Left forelimb (tissue), 1 donor: ENCODE measurements at regions not wholly inside any gene's neighbourhood (a gene's known extent, or its start where the extent isn't known, plus 50 kb on each side); places are given as distances from the start of the nearest gene placed in this dataset.
"Not testable (repeated sequence)": the region's sequence is repeated elsewhere in the genome, so short reads cannot be mapped to it uniquely, and the experiment has no call there.

Experiments
- DNase-seq: peaks from one replicate; pipeline ENCODE4 v3.0.0-alpha.2; 2018; ENCODE audit warnings: low spot score

DNA sequence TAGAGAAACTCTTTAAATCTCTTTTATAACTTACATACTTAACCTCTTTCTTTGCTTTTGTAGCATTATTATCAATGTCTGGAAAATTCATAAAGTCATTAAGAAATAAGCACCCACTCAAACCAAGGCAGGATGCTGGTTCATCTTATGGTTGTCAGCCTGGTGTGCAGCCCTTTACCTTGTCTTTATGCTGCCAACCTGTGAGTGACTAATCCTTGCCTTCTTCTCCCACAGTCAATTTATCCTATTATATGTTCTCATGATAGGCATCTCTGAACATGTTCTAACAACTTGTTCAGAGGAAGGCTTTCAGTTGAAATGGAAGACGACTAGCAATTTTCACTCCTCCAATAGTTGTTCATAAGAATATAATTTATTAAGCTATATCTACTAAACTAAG lies 186.9 kb upstream of the CAND1 start:
- no peak for DNase-seq

DNA sequence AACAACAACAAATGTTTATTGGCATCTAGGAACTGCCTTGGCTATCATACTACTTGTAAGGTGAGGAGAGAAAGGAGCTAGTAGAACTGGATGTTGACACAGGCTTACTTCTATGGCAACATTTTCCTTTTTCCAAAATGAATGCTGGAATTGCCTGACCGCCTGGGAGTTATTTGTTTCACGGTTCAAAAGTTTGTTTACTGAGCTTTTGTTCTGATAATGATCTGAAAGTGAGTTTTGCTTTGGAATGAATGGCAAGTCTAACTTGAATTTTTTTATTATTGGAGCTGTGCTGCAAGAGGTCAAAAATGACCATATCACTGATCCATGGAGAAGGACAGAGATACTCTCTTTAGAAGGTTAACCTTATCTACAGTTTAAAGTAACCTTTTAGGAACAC lies 183.5 kb upstream of the CAND1 start:
- DNase-seq = no peak

DNA sequence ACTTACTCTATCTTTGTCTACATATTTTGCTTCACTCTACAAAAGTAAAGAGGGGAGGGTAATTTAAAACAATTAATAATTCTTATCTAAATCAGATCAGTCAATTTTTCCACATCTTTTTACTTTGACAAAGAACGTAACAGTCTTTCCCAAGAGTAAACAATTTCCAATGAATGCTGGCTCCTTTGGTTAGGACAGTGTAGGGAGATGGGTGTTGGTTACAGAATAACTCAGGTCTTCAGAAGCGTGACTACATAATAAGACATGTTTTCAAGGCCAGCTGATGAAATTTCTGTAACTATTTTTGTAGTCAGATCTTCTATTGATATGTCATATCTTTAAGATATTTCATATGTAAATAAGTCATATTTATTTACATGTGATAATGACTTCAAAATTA lies 183.0 kb upstream of the CAND1 start:
- no peak for DNase-seq

DNA sequence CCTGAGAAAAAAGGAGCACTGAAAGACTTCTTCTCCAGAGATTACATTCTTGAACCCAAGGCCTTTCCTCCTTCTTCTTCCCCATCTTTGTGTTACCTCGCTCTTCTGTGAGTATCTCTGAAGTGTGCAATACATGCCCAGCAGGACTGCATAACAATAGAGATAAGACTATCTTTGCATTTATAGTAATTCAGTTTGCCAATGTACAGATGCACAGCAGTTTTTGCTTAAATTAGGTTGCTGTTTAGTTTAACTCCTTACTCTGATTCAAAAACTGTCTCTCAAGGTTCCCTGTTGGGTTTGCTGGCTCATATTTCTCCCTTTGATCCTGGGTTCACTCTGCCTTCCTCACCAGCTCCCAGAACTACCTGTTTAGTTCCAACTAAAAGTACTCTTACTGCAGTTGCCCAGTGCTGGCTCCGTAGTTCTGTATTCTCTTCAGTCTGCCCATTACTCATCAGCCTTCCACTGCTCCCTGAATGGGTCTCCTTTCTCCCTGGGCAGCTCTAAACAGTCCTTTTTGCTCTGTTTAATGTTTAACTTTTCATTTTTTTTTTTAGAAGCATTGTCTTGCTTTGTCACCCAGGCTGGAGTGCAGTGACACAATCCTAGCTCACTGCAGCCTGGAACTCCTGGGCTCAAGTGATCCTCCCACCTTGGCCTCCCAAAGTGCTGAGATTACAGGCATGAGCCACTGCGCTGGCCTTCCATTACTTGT lies 180.6 kb upstream of the CAND1 start:
- no peak for DNase-seq

DNA sequence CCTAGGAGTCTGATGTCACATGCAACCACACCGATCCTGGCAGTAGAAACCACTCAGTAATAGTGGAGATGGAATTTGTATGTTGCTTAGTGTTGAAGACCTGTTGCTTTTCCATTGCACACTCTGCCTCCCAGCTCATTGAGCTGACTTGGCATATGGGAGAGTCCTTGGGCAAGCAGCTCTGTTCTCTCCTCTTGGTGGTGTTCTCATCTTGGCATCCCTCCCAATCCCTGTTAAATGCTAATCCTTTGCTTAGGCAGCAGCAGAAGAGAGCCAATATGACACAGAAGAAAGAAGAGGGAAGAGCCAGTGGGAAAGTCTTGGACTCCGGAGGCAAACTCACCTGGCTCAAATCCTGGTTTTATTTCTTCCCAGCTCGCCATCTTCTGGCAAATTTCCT lies 178.0 kb upstream of the CAND1 start:
- no peak for DNase-seq

DNA sequence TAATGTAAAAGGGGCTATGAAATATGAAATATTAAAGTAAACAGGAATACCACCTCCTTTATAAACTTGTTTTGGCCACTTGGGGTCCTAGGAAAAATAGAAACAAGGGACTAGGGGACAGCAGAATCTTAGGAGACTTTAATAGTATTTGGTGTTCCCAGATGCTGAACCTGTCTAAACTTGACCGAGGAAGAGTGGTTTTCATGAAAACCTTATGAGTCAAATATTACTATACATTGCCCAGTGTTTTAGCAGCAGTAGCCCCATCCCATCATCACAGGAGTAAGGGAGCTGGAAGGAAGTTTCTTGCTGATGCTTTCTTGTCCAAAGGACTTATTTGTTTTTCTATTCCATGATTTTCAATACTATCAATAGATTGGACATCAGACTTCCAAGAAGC lies 177.5 kb upstream of the CAND1 start:
- DNase-seq = no peak

DNA sequence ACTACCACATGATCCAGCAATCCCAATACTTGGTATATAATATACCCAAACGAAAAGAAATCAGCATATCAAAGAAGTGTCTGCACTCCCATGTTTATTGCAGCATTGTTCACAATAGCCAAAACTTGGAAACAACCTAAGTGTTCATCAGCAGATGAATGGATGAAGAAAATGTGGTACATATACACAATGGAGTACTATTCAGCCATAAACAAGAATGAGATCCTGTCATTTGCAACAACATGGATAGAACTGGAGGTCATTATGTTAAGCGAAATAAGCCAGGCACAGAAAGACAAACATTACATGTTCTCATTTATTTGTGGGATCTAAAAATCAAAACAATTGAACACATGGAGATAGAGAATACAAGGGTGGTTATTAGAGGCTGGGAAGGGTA lies 176.2 kb upstream of the CAND1 start:
- DNase-seq = not testable (repeated sequence)

DNA sequence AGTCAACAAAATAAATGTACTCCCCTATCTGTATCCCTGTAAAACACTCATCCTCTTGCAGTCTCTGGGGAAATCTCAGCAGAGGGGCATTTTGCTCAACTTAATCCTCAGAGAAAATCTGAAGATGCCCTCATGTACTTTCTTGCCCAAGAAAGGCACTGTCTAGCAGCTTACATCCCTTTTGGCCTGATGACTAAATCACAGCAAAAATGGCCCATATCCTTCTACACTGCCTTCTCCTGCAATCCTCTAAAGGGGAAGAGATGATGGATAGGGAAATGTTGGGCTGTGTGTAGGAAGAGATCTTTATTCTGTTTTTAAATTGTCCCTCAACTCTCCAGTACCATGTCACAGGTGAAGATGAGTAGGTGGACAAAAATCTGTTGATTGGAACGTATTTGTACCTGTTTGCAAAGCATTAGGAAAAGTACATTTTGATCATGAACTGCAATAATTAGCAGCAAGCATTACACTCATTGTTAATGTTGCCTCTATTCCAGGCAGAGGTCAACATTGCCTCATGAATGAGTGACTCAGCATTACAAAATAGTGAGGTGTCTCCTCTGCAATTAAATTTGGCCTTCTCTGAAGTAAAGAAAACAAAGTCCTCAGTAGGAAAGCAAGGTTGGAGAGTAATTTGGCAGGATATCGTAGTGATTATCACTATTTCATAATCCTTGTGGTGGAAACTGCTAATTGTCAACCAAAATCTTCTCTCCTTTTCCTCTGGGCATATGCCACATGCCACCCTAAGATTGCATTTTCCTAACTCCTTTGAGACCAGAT lies 172.4 kb upstream of the CAND1 start:
- no peak for DNase-seq

DNA sequence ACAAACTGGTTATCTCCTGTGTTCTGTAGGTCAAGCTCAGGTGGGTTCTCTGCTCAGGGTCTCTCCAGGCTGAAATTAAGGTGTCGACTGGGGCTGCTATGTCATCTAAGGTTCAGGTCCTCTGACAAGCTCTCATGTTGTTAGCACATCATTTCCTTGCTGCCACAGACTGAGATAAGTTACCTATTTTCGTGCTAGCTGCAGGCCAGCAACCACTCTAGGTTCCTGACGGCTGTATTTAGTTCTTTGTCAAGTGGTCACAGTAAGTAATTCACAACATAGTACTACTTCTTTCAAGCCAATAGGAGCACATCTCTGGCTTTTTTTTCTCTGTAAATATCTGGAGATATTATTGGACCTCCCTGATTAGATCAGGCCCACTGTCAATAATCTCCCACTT lies 169.3 kb upstream of the CAND1 start:
- DNase-seq = no peak

DNA sequence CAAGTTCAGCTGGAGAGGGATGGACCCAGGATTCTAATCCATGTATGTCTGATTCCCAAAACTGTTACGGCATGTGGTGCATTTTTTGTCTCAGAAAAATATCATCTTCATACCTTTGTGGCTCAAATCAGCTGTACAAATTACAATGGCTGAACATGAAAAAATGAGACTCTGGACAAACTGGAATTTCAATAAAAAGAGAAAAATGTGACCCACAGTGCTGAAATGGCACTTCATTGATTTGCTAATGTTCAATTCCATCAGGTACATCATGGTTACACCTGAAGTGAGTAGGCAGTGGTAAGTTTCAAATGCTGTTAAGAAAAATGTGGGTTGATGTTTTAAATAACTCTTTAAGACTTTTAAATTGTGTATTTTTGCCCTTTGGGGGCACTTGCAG lies 165.6 kb upstream of the CAND1 start:
- no peak for DNase-seq

DNA sequence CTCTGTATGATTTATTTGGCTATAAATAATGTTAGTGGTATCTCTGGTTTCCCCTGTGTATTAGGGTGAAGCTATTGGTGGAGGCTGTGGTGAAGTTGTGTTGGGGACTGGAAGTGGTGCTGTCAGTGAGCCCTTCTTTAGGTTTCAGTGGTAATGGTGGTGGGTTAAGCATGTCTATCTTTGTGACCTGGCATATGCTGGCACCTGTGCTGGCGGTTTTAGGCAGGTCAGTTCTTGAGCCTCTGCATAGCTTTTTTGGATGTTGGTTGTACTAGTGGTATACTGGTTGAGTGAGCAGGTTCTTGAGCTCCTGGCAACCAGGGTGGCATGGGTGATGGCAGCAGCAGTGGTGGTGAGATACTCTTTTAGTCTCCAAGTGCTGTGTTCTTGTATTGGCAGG lies 161.9 kb upstream of the CAND1 start:
- no peak for DNase-seq

DNA sequence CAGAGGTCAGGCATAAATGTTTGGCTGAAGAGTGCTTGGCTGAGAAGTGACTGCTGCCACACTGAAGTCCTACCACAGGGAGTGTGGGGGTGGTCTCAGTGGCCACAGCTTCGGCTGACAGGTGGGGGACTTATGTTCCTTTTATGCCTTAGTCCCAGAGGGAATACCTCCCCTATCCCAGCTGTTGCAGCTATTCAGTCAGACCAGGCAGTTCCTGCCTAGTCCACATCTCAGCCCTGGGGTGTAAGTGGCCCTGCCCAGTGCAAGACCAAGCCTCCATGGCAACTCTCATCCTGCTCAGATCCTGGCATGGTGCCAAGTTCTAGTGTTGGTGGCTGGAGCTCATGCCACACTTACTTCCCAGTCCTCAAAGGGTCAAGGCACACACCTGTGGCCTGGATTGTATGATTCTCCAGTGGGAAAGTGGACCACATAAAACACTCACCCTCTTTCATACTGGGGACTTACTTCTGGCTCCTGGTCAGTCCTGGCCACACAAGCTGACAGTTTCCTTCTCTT lies 161.3 kb upstream of the CAND1 start:
- no peak for DNase-seq

DNA sequence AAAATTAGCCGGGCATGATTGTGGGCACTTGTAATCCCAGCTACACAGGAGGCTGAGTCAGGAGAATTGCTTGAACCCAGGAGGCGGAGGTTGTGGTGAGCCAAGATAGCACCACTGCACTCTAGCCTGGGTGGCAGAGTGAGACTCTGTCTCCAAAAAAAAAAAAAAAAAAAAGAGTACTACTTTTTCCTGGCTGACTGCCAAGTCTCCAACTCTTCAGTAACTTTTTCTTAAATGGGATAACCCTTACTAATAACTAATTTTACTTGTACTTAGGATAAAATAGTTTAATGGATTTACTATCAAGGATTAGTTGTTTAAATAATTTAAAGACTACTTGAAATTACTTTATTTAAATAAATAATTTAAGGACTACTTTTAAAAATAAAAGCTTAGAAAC lies 158.8 kb upstream of the CAND1 start:
- DNase-seq = not testable (repeated sequence)

DNA sequence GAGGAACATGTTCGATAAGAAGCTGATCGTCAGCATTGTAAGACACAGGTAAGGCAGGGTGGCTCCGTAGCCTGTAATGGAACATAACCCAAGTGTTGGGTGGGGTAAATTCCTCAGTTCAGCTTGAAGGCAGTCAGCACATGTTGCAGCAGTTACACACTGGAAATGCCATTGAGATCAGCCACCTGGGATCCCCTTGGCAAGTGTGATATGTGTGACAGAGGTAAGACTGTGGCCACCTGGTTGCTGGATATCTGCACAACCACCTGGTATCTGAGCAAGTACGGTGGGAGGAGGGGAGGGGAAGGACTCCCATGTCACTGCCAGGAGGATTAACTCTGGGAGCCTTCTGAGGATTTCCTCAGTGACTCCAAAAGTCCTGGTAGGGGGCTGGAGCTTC lies 158.0 kb upstream of the CAND1 start:
- DNase-seq = no peak

DNA sequence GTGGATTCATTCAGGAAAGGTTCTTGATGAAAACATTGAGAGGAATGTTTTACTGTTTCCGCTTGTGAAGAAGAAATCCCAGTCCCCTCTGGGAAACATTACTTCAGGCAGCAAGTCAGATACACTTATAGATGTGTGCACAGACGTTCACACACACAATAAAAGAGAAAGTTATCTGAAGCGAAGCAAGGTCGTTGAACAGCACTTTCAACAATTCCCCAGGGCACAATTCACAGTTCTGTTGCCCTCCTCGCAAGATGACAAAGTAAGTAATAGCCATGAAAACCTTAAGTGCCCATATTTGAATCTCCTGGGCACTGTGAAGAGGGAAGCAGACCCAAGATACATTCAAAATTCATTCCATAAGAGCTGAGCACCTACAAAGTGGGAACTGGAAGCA lies 156.6 kb upstream of the CAND1 start:
- no peak for DNase-seq

DNA sequence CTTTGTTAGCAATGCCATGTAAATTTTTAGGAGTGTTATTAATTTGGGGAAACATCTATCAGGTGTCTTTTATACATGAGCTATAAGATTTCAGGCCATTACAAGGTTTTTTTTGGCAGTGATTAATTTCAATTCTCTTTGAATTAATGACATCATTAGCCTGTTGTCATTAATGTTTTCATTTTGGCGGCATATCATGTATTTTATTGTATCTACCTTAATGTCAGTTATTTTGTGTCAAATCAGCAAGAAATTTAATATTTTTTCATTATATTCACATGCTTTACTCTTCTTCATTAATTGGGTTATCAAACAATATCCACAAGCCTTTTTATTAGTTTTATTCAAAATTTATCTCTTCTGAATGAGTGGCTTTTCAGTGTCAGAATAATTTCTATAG lies 153.0 kb upstream of the CAND1 start:
- DNase-seq = no peak

DNA sequence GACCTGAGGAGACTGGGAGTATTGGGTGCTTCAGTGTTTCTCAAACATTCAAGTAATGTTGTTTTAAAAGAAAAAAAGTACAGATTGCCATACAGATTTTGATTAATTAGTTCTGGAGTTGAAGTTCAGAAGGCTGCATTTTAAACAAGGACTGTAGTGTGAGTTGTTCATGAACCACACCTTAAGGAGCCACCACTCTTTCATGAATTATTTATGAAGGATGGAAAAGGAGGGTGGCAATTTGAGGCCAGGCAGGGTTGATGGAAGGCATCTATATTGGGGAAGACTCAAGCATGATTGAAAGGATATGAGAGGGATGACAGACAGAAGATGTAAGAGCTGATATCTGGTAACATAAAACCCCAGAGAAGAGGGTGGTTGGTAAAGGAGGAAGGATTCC lies 146.6 kb upstream of the CAND1 start:
- DNase-seq = no peak

DNA sequence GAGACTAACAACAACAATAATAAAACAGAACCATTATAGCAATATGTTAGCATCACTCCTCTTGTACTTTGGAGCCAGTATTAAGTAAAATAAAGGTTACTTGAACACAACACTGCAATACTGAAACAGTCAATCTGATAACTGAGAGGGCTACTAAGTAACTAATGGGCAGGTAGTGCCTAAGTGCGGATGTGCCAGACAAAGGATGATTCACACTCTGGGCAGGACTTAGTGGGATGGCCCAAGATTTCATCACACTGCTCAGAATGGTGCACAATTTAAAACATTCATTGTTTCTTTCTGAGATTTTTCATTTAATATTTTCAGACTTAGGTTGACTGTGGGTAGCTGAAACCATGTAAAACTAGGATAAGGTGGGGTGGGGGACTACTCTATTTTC lies 131.9 kb upstream of the CAND1 start:
- DNase-seq = no peak

DNA sequence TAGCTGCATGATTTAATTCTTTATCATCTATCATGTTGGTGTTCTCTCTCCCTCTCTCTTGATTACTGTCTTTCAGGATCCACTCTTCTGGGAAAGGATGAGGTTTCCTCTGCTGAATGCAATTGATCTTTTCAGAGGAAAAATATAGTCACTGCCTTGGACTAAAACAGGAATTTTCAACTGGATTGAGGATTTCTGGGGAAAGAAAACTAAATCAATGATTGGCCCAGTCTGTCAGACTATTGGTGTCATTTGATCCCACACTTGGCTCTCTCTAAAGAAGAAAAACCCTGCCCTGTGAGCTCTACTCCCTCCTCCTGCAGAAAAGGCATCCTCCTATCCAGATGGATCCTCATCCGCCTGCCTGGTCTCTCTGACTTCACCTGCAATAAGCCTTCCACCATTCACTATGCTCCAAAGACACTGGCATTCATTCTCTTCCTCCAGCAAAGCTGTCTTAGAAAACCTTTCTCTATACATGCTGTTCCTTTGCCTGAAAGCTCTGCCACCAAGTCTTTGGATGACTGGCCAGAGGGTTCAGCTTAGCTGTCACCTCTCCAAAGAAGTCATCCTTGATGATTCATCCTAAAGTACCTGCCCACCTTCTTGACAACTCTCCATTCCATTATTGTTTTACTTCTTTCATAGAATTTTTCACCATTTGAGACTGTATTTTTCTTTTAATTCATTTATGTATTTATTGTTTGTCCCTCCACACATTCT lies 127.7 kb upstream of the CAND1 start:
- no peak for DNase-seq

DNA sequence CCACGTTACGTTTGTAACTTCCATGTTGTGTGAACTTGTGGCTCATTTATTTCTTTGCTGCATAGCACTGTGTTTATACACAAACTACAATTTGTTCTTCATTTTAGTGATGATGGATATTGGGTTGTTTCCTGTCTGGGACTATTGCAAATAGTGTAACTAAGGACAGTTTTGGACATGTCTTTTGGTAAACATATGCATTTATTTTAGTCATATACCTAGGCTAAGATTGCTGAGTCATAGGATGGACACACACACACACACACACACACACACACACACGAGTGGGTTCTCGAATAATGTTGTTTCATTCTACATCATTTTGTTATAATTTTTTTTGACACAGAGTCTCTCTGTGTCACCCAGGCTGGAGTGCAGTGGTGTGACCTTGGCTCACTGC lies 123.5 kb upstream of the CAND1 start:
- DNase-seq = no peak

DNA sequence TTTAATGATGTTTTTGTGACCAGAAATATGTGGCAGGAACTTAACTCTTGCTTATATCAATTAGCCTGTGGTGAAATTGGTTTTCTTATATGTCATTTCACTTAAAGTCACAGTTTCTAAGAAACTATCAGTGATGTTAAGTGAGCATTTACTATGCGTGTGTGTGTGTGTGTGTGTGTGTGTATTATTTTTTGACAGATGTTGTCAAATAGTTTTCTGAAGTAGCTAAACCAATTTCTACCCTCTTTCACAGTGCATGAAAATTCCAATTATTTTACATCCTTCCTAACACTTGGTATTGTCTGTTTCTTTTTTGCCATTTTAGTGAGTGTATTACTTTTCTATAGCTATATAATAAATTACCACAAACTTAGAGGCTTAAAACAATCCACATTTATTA lies 122.1 kb upstream of the CAND1 start:
- no peak for DNase-seq

DNA sequence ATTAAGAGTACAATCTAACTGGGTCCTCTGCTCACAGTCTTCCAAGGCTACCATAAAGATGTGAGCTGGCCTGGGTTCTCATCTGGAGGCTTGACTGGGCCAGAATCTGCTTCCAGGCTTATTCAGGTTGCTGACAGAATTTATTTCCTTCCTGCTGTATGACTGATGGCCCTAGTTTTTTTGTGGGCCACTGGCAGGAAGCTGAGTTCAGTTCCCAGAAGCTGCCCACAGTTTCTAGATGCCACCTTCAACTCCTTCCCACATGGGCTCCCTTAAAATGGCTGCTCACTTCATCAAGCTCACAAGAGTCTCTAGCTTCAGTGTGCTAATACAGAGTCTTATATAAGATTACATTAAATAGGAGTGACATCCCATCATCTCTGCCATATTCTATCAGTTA lies 121.7 kb upstream of the CAND1 start:
- no peak for DNase-seq

DNA sequence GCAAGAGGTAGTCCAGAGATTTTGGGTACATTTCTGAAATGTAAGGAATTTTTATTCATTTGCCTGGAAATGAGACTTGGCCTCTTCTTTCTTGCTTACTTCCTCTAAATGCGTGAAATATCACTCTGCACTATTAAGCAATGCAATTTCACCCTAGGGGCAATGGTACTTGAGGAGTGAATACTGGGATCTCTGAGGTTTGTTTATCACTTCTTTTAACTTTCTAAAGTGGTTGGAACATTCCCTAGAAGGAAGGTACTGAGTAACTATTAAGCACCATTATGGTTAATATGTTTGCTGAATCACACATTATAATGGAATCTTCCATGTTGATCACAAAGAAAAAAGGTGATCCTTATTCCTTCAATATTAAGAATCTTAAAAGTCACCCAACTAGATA lies 120.9 kb upstream of the CAND1 start:
- no peak for DNase-seq
